ENCODE measurements at regions not wholly inside any gene's neighbourhood (a gene's known extent, or its start where the extent isn't known, plus 50 kb on each side); places are given as distances from the start of the nearest gene placed in this dataset.
"Not testable (repeated sequence)": the region's sequence is repeated elsewhere in the genome, so short reads cannot be mapped to it uniquely, and the experiment has no call there.

DNA sequence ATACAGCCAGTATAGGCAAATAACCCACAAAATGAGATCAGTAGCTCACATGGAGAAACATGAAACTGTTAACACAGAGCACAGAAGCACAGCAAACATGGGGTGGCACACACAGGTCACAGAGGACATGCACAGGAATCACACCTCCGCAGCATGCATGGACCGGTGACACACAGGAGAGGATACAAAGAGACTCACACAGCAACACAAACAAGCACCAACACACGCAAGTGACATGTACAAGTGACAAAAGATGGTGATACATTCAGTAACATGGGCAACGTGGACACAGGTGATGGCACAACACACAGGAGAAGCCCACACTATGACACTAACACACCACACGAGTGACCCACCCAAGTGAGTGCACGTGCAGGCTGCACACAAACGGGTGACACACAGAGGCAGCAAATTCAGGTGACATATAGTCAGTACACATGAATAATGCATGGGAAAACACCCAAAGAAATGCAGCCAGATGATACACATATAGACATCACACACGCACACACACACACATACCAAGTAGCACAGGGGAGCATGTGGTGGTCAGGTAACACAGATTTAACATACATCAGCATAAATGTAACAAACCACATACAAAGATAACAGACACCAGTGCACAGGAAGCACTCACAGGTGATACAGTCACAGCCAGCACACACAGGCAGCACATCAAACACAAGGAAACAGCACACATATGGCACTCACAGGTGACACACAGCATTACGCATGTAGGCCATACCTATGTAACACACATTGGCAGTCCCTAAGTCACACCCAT lies 216.0 kb upstream of the SFSWAP start:
- in situ Hi-C loops (cut with MboI; ENCODE audit: low sequenced_read_pairs) = no loop called here

DNA sequence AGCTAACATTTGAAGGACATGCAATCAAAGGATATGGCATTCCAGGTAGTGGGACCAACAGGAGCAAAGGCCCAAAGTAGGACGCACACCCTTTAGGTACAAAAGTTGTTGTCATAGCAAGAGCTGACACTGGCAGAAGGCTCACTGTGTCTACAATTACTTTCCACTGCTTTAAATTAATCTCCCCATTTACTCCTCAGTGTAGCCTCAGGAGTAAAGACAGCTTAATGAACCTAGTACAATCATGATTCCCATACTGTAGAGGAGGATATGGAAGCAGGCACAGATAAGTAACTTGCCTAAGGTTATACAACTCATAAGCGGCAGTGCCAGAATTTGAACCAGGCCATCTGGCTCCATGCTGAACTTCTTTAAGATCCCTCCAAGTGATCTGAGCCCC lies 212.9 kb upstream of the SFSWAP start:
- in situ Hi-C loops (cut with MboI; ENCODE audit: low sequenced_read_pairs) = no loop called here

DNA sequence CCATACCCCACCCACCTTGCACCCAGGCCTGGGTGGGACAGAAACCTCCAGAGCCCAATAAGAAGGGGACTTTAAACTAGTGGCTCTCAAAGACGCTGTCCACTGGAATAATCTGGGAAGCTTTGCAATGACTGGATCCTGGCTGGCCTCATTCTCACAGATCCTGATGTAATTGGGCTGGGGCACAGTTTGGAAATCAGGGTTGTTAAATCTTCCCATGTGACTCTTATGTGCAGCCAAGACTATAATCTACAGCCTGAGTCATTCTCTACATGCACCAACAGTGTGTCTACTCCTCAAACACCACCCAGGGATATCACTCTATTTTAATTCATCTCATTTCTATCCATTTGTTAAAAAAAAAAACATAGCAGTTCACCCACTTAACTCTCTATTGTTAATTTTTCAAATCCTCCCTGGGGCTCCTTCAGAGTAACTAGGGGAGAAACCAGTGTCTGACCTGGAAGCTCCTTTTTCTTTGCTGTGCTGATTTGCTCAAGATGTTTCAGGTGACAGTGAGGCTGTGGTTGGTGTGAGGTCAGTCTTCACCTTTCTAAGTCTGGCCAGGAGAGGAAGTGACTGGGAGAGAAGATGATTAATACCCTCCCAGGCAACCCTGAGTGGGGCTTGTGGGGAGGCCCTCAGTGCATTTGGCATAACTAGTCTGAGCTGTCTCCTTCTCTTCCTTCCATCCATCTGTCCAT lies 211.6 kb upstream of the SFSWAP start:
- in situ Hi-C loops (cut with MboI; ENCODE audit: low sequenced_read_pairs) = no loop called here

DNA sequence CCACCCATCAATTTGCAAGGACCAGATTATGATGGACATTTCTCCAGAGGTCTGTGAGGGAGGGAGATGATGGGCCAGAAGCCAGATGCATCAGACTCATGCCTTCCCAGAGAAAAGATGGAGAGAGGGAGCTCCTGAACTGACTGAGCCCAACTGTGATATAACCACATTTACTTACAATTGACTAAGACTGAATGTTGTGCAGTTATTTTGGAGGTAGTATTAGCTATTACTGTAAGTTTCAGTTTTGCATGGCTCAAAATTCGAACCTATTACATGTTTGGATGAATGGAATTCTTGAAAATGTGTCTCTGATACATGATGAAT lies 211.1 kb upstream of the SFSWAP start:
- in situ Hi-C loops (cut with MboI; ENCODE audit: low sequenced_read_pairs) = no loop called here

DNA sequence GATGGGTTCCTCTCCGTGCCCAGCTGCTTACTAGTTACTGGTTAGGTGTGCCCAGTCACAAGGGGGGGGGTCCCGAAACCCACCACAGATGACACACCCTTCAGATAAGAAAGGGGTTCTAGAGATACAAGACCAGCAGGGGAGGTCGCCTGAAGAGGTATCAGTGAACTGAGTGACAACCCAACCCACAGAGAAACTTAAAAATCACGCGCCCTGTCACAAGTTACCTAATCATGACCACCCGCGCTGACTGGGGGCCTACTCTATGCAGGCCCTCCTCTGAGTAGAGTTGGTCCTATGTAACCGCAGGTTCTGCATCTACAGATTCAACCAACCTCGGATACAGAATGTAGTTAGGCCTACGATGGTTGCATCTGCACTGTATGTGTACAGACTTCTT lies 210.3 kb upstream of the SFSWAP start:
- in situ Hi-C loops (cut with MboI; ENCODE audit: low sequenced_read_pairs) = no loop called here

DNA sequence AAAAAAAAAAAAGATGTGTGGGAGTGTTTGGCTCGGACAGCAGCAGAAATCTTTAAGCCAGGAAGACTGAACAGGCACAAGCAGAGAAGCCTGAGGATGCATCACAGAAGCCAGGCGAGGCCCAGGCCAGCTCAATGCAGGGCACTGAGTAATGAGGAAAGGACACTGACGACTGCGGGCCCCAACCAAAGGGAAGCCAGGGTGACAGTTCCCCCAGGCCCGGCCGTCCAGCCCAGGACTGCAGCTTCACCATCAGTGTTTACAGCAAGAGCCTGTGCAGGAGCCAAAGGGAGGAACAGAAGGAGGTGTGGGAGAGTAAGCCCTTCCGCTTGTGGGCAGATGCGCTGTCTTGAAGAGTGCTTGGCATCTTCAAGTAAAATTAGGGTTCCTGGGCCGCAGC lies 205.3 kb upstream of the SFSWAP start:
- in situ Hi-C loops (cut with MboI; ENCODE audit: low sequenced_read_pairs) = no loop called here

DNA sequence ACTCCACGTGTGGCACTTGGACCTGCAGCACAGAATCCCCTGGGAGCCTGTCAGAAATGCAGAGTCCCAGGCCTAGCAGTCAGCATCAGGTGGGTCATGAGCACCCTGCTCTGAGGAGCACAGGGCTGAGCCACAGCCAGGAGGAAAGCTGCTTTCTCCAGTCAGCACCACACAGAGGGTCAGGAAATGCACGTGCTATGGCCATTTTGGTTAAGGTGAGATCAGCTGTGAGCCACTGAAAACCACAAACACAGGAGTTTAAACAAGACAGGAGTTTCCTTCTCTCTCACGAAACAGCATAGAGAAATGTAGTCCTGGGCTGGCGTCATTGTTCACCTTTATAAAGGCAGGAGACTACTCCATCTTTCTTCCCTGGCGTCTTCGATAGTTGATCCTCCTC lies 204.5 kb upstream of the SFSWAP start:
- in situ Hi-C loops (cut with MboI; ENCODE audit: low sequenced_read_pairs) = no loop called here

DNA sequence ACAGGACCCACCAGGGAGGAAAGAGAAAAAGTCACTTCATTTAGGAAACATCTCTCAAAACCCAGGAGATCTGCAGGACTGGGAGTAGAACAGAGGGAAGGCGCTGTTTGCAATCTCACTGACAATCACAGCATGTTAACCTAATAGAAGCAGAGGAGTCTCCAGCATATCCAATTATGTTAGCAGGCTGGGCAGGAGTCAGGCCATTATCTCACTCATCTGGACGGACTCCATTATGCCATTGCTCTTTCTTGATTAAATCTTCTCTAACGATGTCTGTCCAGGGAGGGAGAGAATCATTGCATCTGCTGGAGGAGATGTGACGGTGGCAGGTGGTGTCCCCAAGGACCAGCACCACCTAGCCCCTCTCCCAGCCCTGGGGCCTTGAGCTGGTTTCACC lies 203.8 kb upstream of the SFSWAP start:
- in situ Hi-C loops (cut with MboI; ENCODE audit: low sequenced_read_pairs) = no loop called here

DNA sequence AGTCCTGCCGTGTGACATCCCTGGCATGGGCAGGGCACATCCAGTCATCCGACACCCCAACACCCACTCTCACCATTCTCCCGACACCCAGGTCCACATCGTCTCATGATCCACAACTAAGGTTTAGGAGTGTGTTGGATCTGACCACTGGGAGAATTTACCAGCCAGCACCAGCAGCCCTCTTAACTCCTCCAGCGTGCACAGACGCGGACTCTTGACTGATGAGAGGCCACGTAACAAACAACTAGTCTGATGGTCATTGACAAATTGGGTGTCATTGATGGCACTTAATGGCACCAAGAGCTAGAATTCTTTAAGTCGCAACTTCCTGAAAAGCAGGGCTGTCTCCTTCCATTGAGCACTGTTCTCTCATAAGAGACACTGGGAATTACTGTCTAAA lies 203.0 kb upstream of the SFSWAP start:
- in situ Hi-C loops (cut with MboI; ENCODE audit: low sequenced_read_pairs) = no loop called here

DNA sequence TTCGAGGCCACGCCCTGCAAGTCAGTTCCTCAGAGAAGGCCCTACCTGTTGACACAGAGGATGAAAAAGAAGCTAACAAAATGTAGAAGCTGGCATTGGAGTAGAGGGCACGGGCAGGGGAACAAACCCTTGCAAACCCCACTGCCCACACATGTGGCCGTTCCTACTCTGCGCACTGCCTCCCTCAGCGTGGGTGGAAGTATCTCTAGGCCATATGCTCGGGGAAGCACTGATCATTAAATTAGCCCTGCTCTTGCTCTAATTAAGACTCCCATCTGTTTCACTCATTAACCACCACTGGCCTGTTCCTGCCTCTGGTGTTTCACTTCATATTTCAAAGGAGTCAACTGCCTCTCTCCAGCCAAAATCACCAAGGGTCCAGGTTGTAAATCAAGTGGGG lies 201.2 kb upstream of the SFSWAP start:
- in situ Hi-C loops (cut with MboI; ENCODE audit: low sequenced_read_pairs) = no loop called here

DNA sequence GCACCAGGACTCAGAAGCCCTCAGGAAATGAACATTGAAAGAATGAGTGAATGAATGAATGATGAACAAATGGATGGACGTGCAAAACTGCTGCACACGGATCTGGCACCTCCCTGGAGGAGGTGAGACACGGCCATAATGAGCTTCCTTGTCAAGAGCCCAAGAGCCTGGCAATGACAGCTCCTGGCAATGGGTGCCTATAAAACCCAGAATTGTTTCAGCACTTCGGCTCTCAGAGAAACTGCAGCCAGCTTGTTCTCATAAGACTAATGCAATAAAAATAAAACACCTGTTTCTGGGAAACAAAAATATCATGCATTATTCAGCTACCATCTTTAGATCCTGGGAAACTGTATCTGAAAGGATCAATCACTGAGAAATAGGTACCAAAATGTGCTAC lies 200.5 kb upstream of the SFSWAP start:
- in situ Hi-C loops (cut with MboI; ENCODE audit: low sequenced_read_pairs) = no loop called here

DNA sequence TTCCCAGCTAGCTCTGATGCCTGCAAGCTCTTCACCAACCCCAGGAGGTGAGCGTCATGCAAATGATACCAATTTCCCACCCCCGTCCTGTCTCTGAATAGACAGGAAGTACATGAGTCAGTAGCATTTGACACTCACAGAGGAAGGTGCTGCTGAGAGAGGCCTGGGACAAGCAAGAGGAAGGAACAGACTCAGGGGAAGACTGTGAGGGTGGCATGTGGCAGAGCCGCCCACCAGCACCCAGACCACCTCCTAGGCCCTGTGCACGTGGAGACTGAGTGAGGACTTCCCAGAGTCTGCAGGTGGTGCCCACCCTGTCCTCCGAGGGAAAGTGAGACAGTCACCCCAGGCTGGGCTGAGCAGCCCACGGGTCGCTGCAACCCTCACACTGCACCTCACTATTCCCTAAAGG lies 199.5 kb upstream of the SFSWAP start:
- in situ Hi-C loops (cut with MboI; ENCODE audit: low sequenced_read_pairs) = no loop called here

DNA sequence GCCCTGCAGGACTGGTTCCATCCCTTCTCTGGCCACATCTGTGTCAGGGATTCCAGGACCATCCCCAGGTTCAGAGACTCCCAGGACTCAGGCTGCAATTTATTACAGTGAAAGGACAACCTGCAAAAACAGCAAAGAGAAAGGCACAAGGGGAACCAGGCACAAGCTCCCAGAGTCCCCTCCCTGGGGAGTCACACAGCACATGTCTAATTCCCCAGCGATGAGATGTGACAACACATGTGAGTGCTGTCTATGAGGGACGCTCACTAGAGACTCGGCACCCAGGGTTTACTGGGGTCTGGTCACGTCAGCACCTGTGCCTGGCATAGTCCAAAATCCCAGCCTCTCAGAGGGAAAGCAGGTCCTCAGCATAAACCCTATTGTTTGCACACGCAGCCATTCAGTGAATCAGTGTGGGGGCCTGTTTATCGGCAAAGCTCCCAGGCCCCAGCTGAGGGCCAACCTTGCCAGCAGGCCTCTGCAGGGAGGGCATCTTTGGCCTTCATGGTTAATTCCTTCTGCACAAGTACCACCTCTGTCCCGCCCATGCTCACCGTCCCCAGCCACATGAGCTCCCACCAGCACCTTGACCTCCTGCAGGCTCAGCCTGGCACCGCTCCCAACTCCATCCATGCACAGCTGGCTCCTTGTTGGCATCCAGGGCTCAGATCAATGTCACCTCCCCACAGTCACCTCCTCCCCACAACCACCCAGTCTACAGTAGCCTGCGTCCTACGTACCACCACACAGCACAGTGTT lies 198.9 kb upstream of the SFSWAP start:
- in situ Hi-C loops (cut with MboI; ENCODE audit: low sequenced_read_pairs) = no loop called here

DNA sequence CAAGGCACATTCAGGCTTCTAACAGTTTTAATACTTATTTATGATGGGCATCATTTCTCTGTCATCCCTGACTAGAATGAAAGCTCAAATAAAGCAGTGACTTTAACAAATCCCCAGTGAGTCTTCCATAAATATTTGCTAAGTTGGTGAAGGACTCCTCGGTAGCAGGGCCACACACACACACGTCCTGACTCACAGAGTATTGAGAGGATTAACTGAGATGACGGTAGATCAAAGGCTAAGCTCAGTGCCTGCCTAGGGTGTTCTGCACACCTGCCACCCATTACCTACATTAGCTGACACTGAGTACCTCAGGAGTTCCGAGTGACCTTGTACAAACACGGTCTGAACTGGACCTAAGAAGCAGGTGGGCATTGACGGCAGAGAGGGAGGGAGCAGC lies 197.3 kb upstream of the SFSWAP start:
- in situ Hi-C loops (cut with MboI; ENCODE audit: low sequenced_read_pairs) = no loop called here

DNA sequence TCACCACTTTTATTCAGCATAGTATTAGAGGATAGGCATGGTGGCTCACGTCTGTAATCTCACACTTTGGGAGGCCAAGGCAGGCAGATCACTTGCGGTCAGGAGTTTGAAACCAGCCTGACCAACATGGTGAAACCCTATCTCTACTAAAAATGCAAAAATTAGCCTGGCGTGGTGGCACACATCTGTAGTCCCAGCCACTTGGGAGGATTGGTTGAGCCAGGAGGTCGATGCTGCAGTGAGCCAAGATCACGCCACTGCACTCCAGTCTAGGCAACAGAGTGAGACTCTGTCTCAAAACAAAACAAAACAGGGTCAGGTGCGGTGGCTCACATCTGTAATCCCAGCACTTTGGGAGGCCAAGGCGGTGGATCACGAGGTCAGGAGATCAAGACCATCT lies 190.3 kb upstream of the SFSWAP start:
- in situ Hi-C loops (cut with MboI; ENCODE audit: low sequenced_read_pairs) = not testable (repeated sequence)

DNA sequence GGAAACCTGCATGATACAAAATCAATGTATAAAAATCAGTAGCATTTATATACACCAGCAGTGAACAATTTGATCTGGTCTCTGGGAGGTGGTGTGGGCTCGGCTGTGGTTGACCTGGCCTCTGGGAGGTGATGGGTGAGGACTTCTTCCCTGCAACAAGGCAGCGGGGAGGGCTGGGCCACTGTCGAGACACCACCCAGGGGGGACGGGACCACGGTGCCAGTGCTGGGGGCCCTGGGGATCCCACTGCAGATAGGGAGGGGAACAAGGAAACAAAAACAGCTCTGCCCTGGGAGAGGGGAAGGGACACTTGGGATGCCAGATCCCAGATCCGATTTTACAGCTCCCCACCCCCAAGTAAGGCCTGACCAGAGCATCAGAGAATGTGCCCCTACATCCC lies 189.6 kb upstream of the SFSWAP start:
- in situ Hi-C loops (cut with MboI; ENCODE audit: low sequenced_read_pairs) = no loop called here

DNA sequence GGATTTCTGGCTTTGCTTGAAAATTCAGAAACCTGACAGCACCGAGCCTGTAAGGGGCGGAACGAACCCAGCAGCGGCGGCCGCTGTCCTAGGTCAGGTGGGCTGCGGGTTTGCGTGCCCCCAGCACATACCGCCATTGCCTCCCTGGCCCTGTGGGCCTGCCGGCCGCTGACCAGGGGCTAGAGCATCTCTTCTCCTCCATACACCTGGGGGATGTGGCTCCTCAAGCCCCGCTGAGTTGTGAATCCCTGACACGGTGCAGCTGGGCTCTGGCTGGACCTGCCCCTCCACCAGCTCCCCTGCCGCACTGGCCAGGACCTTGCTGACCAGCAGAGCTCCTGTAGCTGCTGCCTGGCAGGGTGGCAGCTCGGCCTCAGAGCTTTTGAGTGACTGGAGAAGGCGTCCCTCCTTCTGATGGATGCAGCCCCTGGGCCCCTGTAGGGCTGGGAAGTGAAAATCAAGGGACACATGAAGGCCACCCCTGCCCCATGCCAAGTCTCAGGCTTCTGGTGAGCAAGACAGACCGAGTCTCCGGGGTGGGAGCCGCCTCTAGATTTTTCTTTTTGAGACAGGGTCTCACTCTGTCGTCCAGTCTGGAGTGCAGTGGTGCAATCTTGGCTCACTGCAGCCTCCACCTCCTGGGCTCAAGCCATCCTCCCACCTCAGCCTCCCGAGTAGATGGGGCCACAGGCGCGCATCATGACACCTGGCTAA lies 184.9 kb upstream of the SFSWAP start:
- in situ Hi-C loops (cut with MboI; ENCODE audit: low sequenced_read_pairs) = no loop called here

DNA sequence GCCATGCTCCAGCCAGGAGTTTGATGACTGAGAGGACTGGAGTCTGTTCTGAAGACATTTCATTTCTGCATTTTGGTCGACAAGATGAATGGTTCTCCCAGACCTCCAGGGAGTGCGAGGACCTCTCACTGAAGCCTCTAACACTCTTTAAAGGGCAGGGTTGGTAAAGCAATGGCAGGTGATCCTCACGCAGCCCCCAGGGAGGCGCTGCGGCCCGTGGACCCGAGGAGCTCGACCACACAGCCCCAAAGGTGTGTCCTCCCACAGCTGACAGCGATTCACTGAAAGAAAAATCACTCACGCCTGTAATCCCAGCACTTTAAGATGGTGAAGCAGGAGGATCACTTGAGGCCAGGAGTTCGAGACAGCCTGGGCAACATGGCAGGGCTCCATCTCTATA lies 183.8 kb upstream of the SFSWAP start:
- in situ Hi-C loops (cut with MboI; ENCODE audit: low sequenced_read_pairs) = no loop called here

DNA sequence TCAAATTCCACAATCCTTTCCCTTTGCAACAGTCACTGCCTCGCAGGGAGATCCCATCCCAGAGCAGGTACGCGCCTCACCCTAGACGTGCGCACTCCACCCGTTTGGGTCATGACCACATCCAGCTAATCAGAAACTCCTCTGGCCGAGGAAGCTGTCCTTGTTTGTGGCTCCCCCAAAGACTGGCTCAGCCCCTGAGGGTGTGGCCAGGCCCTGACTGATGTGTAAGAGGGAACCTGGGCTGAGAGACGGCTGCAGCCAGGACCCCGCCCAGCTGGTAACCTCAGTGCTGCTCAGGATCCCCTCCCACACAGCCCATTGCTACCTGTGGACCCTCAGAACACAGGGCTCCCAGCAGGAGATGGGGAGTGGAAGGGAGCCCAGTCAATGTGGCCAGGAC lies 183.2 kb upstream of the SFSWAP start:
- in situ Hi-C loops (cut with MboI; ENCODE audit: low sequenced_read_pairs) = no loop called here

DNA sequence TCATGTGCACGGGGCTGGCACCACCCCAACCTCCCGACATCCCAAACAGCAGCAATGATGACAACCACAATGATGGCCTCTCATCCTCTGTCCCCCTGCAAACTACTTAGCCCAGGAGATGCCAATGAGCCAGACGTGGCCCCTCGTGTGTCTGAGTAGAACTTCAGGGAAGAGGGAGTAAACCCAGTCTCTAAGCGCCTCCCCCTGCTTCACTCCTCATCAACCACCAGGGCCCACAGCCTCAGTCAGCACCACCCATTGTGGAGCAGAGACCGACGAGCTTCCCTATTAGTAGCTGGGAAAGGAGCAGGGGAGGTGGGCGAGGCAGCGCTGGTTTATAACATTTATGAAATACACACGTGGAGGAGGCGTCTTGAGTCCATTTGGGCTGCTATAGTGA lies 182.7 kb upstream of the SFSWAP start:
- in situ Hi-C loops (cut with MboI; ENCODE audit: low sequenced_read_pairs) = no loop called here

DNA sequence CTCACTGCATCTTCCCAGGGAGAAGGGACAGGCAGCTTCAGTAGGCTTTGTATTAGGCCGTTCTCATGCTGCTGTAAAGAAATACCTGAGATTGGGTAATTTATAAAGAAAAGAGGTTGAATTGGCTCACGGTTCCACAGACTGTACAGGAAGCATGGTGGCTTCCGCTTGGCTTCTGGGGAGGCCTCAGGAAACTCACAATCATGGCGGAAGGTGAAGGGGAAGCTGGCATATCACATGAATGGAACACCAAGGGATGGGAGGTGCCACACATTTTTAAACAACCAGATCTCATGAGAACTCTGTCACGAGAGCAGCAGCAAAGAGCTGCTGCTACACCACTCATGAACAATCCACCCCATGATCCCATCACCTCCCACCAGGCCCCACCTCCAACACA lies 182.2 kb upstream of the SFSWAP start:
- in situ Hi-C loops (cut with MboI; ENCODE audit: low sequenced_read_pairs) = no loop called here

All from HL-60/S4 treated with phorbol 12-myristate 13-acetate at 8.2 ng/mL for 4 days and 3 days (cell line).